B cell (primary cell): ENCODE measurements at regions not wholly inside any gene's neighbourhood (a gene's known extent, or its start where the extent isn't known, plus 50 kb on each side); places are given as distances from the start of the nearest gene placed in this dataset.

ENCODE experiments used
- ATAC-seq: fragments of 200-7000 bp; cut with Tn5 transposase; one replicate; pipeline ENCODE4 v1.10.0; 2021; ENCODE audit warnings: low read depth, mild to moderate bottlenecking, moderate number of reproducible peaks, moderate library complexity
- CTCF ChIA-PET: fragments of 350-600 bp; sonication (Branson Sonifier 250); formaldehyde crosslinking; loops from one replicate; lab custom pipeline; 2021; ENCODE audit warnings: antibody characterized with exemption, inconsistent platforms; lab: Charles Lee
- POLR2A ChIA-PET: fragments of 350-600 bp; sonication (Branson Sonifier 250); formaldehyde crosslinking; loops from one replicate; lab custom pipeline; 2021; ENCODE audit warnings: antibody characterized with exemption; lab: Charles Lee
- DNase-seq: peaks from one replicate; pipeline ENCODE4 v3.0.0; 2013
- H2AFZ ChIP-seq: 2 replicates; pipeline ENCODE4 v1.6.1; 2012; ENCODE audit warnings: mild to moderate bottlenecking, low read depth, low read length; ENCODE audit not compliant: insufficient read depth, poor library complexity, severe bottlenecking
- H3K27ac ChIP-seq, 2 donors: 1 replicate in 1 of 2; 2 replicates in 1 of 2; pipeline ENCODE4 v1.5.1; 2012 to 2013; ENCODE audit warnings: low read length in 2 of 2, mild to moderate bottlenecking in 2 of 2, moderate library complexity in 1 of 2
- H3K27me3 ChIP-seq, 4 experiments: fragments of 200-600 bp in 1 of 4; sonication (generic) in 1 of 4; replicated peaks in 1 of 4; 1 replicate in 2 of 4; 2 replicates in 2 of 4; pipeline versions ENCODE4 v1.6.1 to v1.7.0; 2013 to 2016; ENCODE audit warnings: low read length in 3 of 4, mild to moderate bottlenecking in 2 of 4, mixed read lengths in 1 of 4, moderate library complexity in 1 of 4; ENCODE audit not compliant: insufficient read depth in 4 of 4, control insufficient read depth in 3 of 4; ENCODE audit errors: control extremely low read depth in 1 of 4
- H3K36me3 ChIP-seq, 2 experiments: replicated peaks in 1 of 2; 1 replicate in 1 of 2; 2 replicates in 1 of 2; pipeline versions ENCODE4 v1.6.1 to v1.7.1; 2013; ENCODE audit warnings: low read length in 1 of 2; ENCODE audit not compliant: insufficient read depth in 2 of 2, control insufficient read depth in 1 of 2; ENCODE audit errors: control extremely low read depth in 1 of 2, extremely low read depth in 1 of 2
- H3K4me1 ChIP-seq, 2 donors: fragments of 200-600 bp in 1 of 2; sonication (generic) in 1 of 2; 1 replicate in 1 of 2; 2 replicates in 1 of 2; pipeline versions ENCODE4 v1.5.1 to v1.6.1; 2013 to 2017; ENCODE audit warnings: low read length in 2 of 2; ENCODE audit not compliant: control insufficient read depth in 2 of 2, insufficient read depth in 2 of 2
- H3K4me2 ChIP-seq: replicated peaks from 2 replicates; pipeline ENCODE3; 2012; ENCODE audit warnings: mild to moderate bottlenecking, low read depth, low read length; ENCODE audit not compliant: poor library complexity, severe bottlenecking
- H3K4me3 ChIP-seq, 5 experiments: fragments of 200-600 bp in 1 of 5; sonication (generic) in 1 of 5; 1 replicate in 3 of 5; 2 replicates in 2 of 5; pipeline versions ENCODE4 v1.5.1 to v1.7.0; 2011 to 2016; ENCODE audit warnings: low read length in 4 of 5, mild to moderate bottlenecking in 4 of 5, low read depth in 2 of 5, control low read depth in 1 of 5, moderate library complexity in 1 of 5; ENCODE audit not compliant: insufficient read depth in 1 of 5; ENCODE audit errors: control extremely low read depth in 1 of 5, extremely low read depth in 1 of 5
- H3K79me2 ChIP-seq: fragments of 200-600 bp; sonication (generic); one replicate; pipeline ENCODE4 v1.6.0; 2016; ENCODE audit warnings: low read length; ENCODE audit not compliant: control insufficient read depth, insufficient read depth
- H3K9ac ChIP-seq: fragments of 200-600 bp; sonication (generic); 2 replicates; pipeline ENCODE4 v1.6.1; 2017; ENCODE audit warnings: mild to moderate bottlenecking, low read length, moderate library complexity
- H3K9me3 ChIP-seq, 3 donors: one replicate each; pipeline versions ENCODE4 v1.6.1 to v1.7.1; 2013; ENCODE audit warnings: low read length in 2 of 3; ENCODE audit not compliant: control insufficient read depth in 2 of 3, insufficient read depth in 1 of 3; ENCODE audit errors: control extremely low read depth in 1 of 3
- H4K20me1 ChIP-seq: 2 replicates; pipeline ENCODE4 v1.6.0; 2012; ENCODE audit warnings: mild to moderate bottlenecking, low read length; ENCODE audit not compliant: insufficient read depth, control insufficient read depth, poor library complexity, severe bottlenecking
- H3K27ac Mint-ChIP-seq: one replicate; pipeline ENCODE4 v1.8.0; 2021; ENCODE audit warnings: mixed read lengths
- H3K27me3 Mint-ChIP-seq: one replicate; pipeline ENCODE4 v1.8.0; 2021; ENCODE audit warnings: mixed read lengths
- H3K4me1 Mint-ChIP-seq: one replicate; pipeline ENCODE4 v1.8.0; 2021; ENCODE audit warnings: mixed read lengths
- H3K4me3 Mint-ChIP-seq: one replicate; pipeline ENCODE4 v1.8.0; 2021; ENCODE audit warnings: mixed read lengths
- H3K9me3 Mint-ChIP-seq: one replicate; pipeline ENCODE4 v1.8.0; 2022; ENCODE audit warnings: mixed read lengths; ENCODE audit not compliant: insufficient read depth
- CTCF ChIP-seq: fragments of 200-600 bp; IDR thresholded peaks from one replicate; pipeline ENCODE4 v1.8.0; 2022; ENCODE audit warnings: antibody characterized with exemption, mild to moderate bottlenecking
- EZH2 ChIP-seq: IDR thresholded peaks from 2 replicates; pipeline ENCODE4 v1.6.1; 2012; ENCODE audit warnings: borderline replicate concordance, low read depth, mild to moderate bottlenecking, moderate library complexity, low read length; ENCODE audit not compliant: insufficient read depth, poor library complexity, severe bottlenecking
- WGBS: methylation state at CpG from one replicate; pipeline ENCODE4 v1.1.5; 2013; ENCODE audit warnings: missing lambda C conversion rate; ENCODE audit not compliant: insufficient coverage; 5-methylcytosine and 5-hydroxymethylcytosine counted together
- intact Hi-C: fragments of 100-400 bp; cut with micrococcal nuclease; formaldehyde crosslinking; loops from one replicate; pipeline ENCODE4 v1.10.0; 2022

DNA sequence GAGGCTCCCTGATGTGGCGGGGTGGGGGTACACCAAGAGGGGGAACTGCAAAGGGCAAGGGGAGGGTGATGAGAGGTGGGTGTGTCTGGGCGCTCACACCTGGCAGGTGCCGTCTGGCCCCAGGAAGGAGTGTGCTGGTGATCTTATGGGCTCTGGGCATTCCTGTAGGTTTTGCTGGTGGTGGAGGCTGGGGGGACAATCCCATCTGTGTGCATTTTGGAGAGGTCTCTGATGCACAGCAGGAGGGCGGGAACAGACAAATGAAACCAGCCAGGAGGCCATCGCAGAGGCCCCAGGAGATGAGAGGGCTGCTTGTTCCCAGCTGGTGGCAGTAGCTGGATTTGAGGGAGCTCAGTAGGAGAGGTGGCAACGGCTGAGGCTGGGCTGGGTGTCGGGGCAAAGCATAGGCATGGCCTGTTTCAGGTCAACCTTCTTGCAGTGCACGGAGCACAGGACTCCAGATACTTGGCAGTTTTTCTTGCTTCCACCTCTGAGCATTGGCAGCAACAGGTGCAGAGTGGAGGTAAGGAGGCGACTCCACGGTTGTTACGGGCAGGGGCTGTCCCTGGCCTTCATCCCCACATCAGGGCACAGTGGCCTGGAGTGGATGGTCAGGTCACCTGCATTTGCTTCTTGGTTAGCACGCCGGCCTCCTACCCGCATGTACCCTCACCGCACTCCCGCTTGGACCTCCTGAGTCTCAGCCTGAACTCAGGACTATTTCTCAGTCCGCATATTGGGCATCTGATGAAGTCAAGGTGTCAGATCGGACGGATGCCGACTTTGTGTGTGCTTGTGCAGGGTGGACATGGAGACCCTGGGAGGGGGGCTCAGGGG is 194.2 kb upstream of the HDAC4 start:
- 92% methylated on average over 18 of the region's 20 CpGs for WGBS
- POLR2A ChIA-PET, result no interaction called here
- intact Hi-C loops, result no loop called here
- Mint-ChIP-seq H3K4me1 (no peaks in the 10 kb centered on the region), H3K27ac (no peak overlapping the region), H3K9me3 (peaks cover 4% of the 10 kb centered on the region), H3K4me3 (no peak overlapping the region), H3K27me3 (no peaks in the 10 kb centered on the region)
- Histone ChIP-seq H3K4me2 (no peak overlapping the region), H3K79me2 (no peaks in the 10 kb centered on the region), H3K4me3 (no peak overlapping the region), H4K20me1 (no peaks in the 10 kb centered on the region), H3K9me3 (peaks cover 0 to 32% (median 0%) of the 10 kb centered on the region in 3 donors), H3K36me3 (no peaks in the 10 kb centered on the region), H3K9ac (no peak overlapping the region), H3K27me3 (no peaks in the 10 kb centered on the region), H3K27ac (no peak overlapping the region), H3K4me1 (no peaks in the 10 kb centered on the region), H2AFZ (no peak overlapping the region)
- TF ChIP-seq CTCF (no peak), EZH2 (no peak)
- DNase-seq, result no peak
- no peak for ATAC-seq
- CTCF ChIA-PET, result no interaction called here

- Histone ChIP-seq H3K9ac (no peak overlapping the region), H3K4me1 (no peaks in the 10 kb centered on the region), H3K79me2 (no peaks in the 10 kb centered on the region), H3K4me3 (no peak overlapping the region), H3K36me3 (no peaks in the 10 kb centered on the region), H4K20me1 (no peaks in the 10 kb centered on the region), H3K4me2 (no peak overlapping the region), H3K27ac (no peak overlapping the region), H2AFZ (no peak overlapping the region), H3K9me3 (peaks cover 0 to 32% (median 0%) of the 10 kb centered on the region in 3 donors), H3K27me3 (no peaks in the 10 kb centered on the region)
- WGBS, result 97% methylated on average over 16 of the region's 17 CpGs
- CTCF ChIA-PET, result interaction anchor here (0.6 kb wide), 1 partner anchor 236 kb away, joined by 4 read pairs; no protein-coding TSS in a partner anchor
- TF ChIP-seq EZH2 (no peak), CTCF (no peak)
- POLR2A ChIA-PET, result no interaction called here
- H3K9me3 Mint-ChIP-seq, result peaks cover 4% of the 10 kb centered on the region
- H3K4me3 Mint-ChIP-seq, result no peak overlapping the region
- intact Hi-C loops, result no loop called here
- H3K4me1 Mint-ChIP-seq, result no peaks in the 10 kb centered on the region
- H3K27ac Mint-ChIP-seq, result no peak overlapping the region
- H3K27me3 Mint-ChIP-seq, result no peaks in the 10 kb centered on the region
- no peak for DNase-seq
- ATAC-seq, result no peak
Observed at GRCh38 chr2:239594019-239594771, 193.4 kb upstream of the HDAC4 start.
